Loucy (cell line): ENCODE measurements at regions not wholly inside any gene's neighbourhood (a gene's known extent, or its start where the extent isn't known, plus 50 kb on each side); places are given as distances from the start of the nearest gene placed in this dataset.

ENCODE experiments used
- H2AFZ ChIP-seq: fragments of 200-600 bp; sonication (generic); 2 replicates; pipeline ENCODE4 v1.6.0; 2016; ENCODE audit warnings: antibody characterized with exemption, mild to moderate bottlenecking, low read length, moderate library complexity
- H3F3A ChIP-seq: fragments of 200-600 bp; 2 replicates; pipeline ENCODE4 v1.6.0; 2016; ENCODE audit warnings: antibody characterized with exemption, low read depth, mild to moderate bottlenecking
- H3K27me3 ChIP-seq: fragments of 200-600 bp; sonication (generic); 2 replicates; pipeline ENCODE4 v1.6.1; 2014; ENCODE audit warnings: low read length, mild to moderate bottlenecking; ENCODE audit not compliant: insufficient read depth, poor library complexity, severe bottlenecking
- H3K36me3 ChIP-seq: fragments of 200-600 bp; sonication (generic); 2 replicates; pipeline ENCODE4 v1.6.1; 2016; ENCODE audit warnings: low read length; ENCODE audit not compliant: insufficient read depth
- H3K4me1 ChIP-seq: fragments of 200-600 bp; sonication (generic); 2 replicates; pipeline ENCODE4 v1.5.1; 2014; ENCODE audit warnings: low read length, mild to moderate bottlenecking; ENCODE audit not compliant: insufficient read depth, poor library complexity, severe bottlenecking
- H3K4me2 ChIP-seq: fragments of 200-600 bp; sonication (generic); 2 replicates; pipeline ENCODE4 v1.6.0; 2014; ENCODE audit warnings: antibody characterized with exemption, low read length, low read depth, mild to moderate bottlenecking; ENCODE audit not compliant: poor library complexity, severe bottlenecking
- H3K4me3 ChIP-seq: fragments of 200-600 bp; sonication (generic); 2 replicates; pipeline ENCODE4 v1.5.1; 2014; ENCODE audit warnings: low read length, mild to moderate bottlenecking, mixed read lengths; ENCODE audit not compliant: poor library complexity, severe bottlenecking
- H3K79me2 ChIP-seq: fragments of 200-600 bp; sonication (generic); 2 replicates; pipeline ENCODE4 v1.6.1; 2014; ENCODE audit warnings: low read length; ENCODE audit not compliant: insufficient read depth
- H3K9ac ChIP-seq: fragments of 200-600 bp; sonication (generic); 2 replicates; pipeline ENCODE4 v1.6.0; 2014; ENCODE audit warnings: mild to moderate bottlenecking, low read depth, low read length, moderate library complexity; ENCODE audit not compliant: poor library complexity, severe bottlenecking
- H3K9me2 ChIP-seq: fragments of 200-600 bp; sonication (generic); replicated peaks from 2 replicates; pipeline ENCODE4 v1.6.1; 2016; ENCODE audit warnings: low read depth, low read length, mixed read lengths
- H3K9me3 ChIP-seq: fragments of 200-600 bp; sonication (generic); 2 replicates; pipeline ENCODE4 v1.6.1; 2014; ENCODE audit warnings: mild to moderate bottlenecking, antibody characterized with exemption, low read length, low read depth; ENCODE audit not compliant: insufficient read depth
- H4K20me1 ChIP-seq: fragments of 200-600 bp; sonication (generic); 2 replicates; pipeline ENCODE4 v1.6.0; 2014; ENCODE audit warnings: antibody characterized with exemption, low read length, mild to moderate bottlenecking; ENCODE audit not compliant: insufficient read depth, poor library complexity, severe bottlenecking
- CTCF ChIP-seq: fragments of 200-600 bp; sonication (generic); conservative IDR thresholded peaks from 2 replicates; pipeline ENCODE4 v1.5.1; 2014; ENCODE audit warnings: mild to moderate bottlenecking, antibody characterized with exemption, low read length
- EZH2phosphoT487 ChIP-seq: fragments of 200-600 bp; IDR thresholded peaks from 2 replicates; pipeline ENCODE4 v1.6.1; 2018; ENCODE audit warnings: antibody characterized with exemption, mild to moderate bottlenecking, moderate library complexity, borderline replicate concordance

- H3K4me2 ChIP-seq: no peak overlapping the region
- H3K79me2 ChIP-seq: no peaks in the 10 kb centered on the region
- no peak overlapping the region for H2AFZ ChIP-seq
- H3F3A ChIP-seq: no peaks in the 10 kb centered on the region
- no peak for TF ChIP-seq EZH2phosphoT487
- no peak for TF ChIP-seq CTCF
- no peaks in the 10 kb centered on the region for H3K9me2 ChIP-seq
- H3K4me3 ChIP-seq: no peak overlapping the region
- H3K36me3 ChIP-seq: no peaks in the 10 kb centered on the region
- no peaks in the 10 kb centered on the region for H3K27me3 ChIP-seq
- no peaks in the 10 kb centered on the region for H3K9me3 ChIP-seq
- H4K20me1 ChIP-seq: no peaks in the 10 kb centered on the region
- H3K9ac ChIP-seq: no peak overlapping the region
- H3K4me1 ChIP-seq: no peaks in the 10 kb centered on the region
Observed at GRCh38 chr11:131077340-131077739, 161.1 kb upstream of the SNX19 start.

- Histone ChIP-seq H3K4me3 (no peak overlapping the region), H3K27me3 (no peaks in the 10 kb centered on the region), H4K20me1 (no peaks in the 10 kb centered on the region), H3K36me3 (no peaks in the 10 kb centered on the region), H3K9ac (no peak overlapping the region), H3K4me2 (no peak overlapping the region), H3K9me2 (no peaks in the 10 kb centered on the region), H3K9me3 (no peaks in the 10 kb centered on the region), H3K4me1 (no peaks in the 10 kb centered on the region), H2AFZ (no peak overlapping the region), H3F3A (no peaks in the 10 kb centered on the region), H3K79me2 (no peaks in the 10 kb centered on the region)
- TF ChIP-seq CTCF (no peak), EZH2phosphoT487 (no peak)
Observed at GRCh38 chr11:131079036-131079435, 162.8 kb upstream of the SNX19 start.

- no peaks in the 10 kb centered on the region for H4K20me1 ChIP-seq
- H2AFZ ChIP-seq: no peak overlapping the region
- no peaks in the 10 kb centered on the region; the same call in 1 of the 2 replicates for H3K9me3 ChIP-seq
- no peak overlapping the region for H3K9ac ChIP-seq
- no peaks in the 10 kb centered on the region for H3K79me2 ChIP-seq
- no peaks in the 10 kb centered on the region for H3K9me2 ChIP-seq
- no peaks in the 10 kb centered on the region for H3K27me3 ChIP-seq
- H3K36me3 ChIP-seq: no peaks in the 10 kb centered on the region
- no peak overlapping the region for H3K4me3 ChIP-seq
- TF ChIP-seq EZH2phosphoT487: no peak
- TF ChIP-seq CTCF: no peak
- no peak overlapping the region for H3K4me2 ChIP-seq
- H3K4me1 ChIP-seq: no peaks in the 10 kb centered on the region
- no peaks in the 10 kb centered on the region for H3F3A ChIP-seq
Observed at GRCh38 chr11:131089727-131090245, 173.5 kb upstream of the SNX19 start.
